EL (cell line): ENCODE measurements at regions not wholly inside any gene's neighbourhood (a gene's known extent, or its start where the extent isn't known, plus 50 kb on each side); places are given as distances from the start of the nearest gene placed in this dataset.

Experiments used
- DNase-seq: peaks from one replicate; pipeline ENCODE4 v3.0.0-alpha.2; 2016

DNA sequence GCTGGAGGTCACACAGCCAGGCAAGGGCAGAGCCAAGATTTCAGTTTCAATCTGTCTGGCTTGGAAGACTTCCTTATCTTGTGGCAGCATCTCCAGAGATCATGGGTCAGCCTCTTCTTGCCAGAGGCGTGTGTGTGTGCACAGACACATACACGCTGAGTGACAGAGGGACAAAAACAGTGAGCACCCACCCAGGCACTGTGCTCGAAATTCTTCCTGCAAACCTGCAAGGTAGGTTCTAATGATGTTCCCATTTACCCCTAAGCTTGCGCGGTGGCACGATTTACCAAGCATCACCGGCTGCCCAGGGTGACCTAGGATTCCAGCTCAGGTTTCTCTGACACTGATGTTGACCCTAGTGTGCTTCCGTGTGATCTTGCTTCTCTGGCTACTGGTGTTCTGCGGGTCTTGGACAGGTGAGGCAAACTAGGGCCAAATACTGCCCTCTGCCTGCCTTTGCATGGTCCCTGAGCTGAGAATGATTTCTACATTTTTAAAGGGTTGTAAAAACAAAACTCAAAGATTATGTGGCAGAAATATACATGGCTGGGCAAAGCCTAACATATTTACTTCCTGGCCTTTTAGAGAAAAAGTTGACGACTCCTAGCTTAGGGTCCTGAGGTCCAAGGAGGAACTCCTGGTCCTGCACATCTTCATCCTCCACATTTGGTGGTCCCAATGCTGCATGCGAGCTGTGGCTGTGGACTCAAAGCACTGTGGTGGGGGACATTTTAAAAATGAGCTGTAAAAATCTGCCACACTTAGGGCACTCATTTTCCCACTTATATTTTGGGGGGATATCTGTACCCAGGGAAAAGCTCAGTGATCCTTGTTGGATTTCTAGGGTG, 268.5 kb downstream of the RPS24 start:
- DNase-seq, result no peak

- DNase-seq, result no peak
Observed at GRCh38 chr10:78302739-78302988, 269.0 kb downstream of the RPS24 start.

- DNase-seq, result peak; percentile 95
Observed at GRCh38 chr10:78302989-78303854, 269.6 kb downstream of the RPS24 start.

DNA sequence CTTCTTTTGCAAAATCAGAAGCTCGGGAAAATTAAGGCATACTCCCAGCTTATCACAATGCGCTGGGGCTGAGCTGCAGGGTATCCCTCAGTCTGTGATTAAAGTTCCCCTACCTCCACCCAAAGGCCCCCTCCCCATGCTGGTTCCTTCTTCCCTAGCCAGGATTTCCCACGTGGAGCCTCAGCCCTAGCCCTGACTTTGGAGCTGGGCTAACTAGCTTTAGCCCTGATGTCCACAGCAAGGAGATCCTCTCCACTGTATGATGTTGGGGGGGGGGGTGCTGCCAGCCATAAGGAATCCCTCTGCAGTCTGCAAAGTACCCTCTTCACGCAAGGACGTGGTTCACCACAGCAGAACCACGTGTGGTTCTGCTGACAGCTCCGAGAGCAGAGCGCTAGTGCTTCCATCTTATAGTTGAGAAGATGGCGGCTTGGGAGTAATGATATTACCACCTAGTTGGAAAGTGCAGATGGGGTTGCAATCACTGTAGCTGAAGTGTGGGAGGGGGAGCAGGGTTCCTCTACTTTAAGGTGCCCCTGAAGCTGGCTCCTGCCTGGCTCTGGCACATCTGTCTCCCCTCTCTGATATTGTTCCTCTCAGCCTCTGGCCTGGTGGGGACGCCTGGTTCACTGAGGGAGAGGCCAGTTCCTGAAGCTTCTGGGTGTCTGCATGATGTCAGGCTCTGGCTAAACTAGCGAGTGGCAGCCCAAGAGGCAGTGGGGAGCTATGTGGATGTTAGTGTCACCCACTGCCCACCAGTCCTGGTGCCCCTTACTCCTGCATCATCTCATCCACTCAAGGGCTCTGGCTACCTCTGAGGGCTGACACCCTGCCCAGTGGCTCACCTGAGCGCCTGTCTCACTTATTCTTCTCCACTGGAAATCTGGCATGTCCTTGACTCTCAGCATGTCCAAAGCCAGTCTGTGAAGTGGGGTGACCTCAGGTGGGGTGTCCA, 270.7 kb downstream of the RPS24 start:
- no peak for DNase-seq

DNA sequence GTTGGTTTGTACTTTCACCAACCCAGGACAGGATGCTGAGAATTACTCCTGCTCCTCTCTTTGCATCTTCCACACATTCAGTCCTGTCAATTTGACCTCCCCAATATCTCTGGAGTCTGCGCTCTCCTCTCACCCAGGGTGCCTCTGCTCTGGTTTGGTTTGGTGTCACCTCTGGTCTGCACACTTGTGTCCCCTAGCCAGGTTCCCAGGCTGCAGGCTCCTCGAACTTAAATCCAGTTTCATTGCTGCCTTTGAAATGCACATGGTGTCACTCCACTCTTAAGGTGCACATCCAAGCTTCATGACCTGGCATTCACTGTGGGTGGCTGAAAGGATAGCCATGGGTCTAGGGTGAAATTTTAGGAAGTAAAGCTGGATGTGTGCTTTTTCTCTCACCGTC, 271.6 kb downstream of the RPS24 start:
- no peak for DNase-seq

- no peak for DNase-seq
Observed at GRCh38 chr10:78306358-78306757, 272.7 kb downstream of the RPS24 start.

GRCh38 chr10:78307576-78307975, 273.9 kb downstream of the RPS24 start:
- DNase-seq, result no peak

- DNase-seq, result no peak
Observed at GRCh38 chr10:78309536-78310237, 276.0 kb downstream of the RPS24 start.

DNA sequence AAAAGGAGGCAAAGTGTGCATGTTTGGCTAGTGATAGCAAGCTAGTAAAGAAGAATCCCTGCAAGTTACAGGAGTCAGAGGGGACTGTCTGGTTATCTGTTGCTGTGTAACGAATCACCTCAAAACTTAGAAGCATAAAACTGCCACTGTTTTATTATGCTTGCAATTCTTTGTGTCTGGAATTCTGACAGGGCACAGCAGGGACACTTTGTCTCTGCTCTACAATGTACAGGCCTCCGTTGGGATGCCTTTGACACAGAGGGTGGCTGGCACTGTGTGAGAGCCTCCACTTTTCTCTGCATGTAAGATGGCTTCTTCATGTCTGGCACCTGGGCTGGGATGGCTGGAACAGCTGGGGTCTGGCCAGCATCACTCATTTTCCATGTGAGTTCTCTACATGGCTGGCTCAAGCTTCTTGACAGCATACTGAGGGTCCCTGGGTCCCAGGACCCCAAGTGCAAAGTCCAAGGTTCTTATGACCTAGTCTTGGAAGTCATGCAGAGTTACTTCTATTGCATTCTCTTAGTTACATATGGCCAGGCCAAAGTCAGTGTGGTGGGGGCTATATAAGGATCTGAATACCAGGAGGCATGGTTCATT, 276.9 kb downstream of the RPS24 start:
- DNase-seq, result no peak

GRCh38 chr10:78312197-78313047, 278.8 kb downstream of the RPS24 start:
- no peak for DNase-seq

DNA sequence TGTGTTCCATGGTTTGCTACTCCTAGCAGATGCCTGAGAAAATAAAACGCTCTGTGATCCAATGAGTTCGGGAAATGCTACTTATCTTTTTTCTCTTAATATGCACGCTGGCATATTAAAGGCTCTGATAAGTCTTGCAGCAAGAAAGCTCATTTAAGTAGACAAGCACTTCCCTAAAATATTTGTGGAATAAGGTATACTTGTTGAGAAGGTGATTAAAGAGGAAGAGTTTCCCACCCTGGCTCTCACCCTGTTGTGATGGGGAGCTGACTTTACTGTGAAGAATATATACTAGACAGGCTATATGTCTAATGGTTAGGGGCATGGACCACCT, 279.4 kb downstream of the RPS24 start:
- no peak for DNase-seq

DNA sequence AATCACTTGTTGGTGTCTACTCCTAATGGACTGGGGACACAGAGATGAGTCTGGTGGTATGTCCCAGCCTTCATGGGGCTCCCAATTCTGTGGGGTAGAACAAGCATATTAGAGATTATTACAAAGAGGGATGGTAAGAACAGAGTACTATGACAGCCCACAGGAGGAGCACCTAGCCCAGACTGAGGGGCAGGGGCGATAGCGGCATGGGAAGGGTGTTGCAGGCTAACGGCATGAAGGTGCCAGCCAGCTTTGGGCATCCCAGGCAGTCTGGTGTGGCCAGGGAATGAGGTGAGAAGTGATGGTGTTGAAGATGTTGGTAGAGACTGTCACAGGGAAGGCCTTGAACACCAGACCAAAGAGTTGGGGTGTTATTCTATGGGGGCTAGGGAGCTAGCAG, 280.0 kb downstream of the RPS24 start:
- no peak for DNase-seq

DNA sequence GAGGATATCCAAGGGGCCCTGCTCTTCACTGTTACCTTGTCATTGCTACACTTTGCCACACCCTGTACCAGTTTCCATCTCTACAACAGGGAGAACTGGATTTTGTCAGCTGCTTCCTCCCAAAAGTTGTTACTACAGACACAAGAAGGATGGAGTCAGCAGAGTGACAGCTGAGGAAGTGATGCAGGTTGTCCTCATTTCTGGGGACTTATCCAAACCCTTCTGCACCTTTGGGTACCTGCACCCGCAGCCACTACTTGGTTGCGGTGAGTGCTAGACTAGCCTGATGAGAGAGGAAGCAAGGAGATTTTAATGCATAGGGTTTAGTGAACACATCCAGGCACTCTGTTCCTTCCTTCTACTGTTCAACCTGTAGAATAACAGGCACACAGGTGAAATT, 281.0 kb downstream of the RPS24 start:
- DNase-seq, result no peak

- DNase-seq, result peak; percentile 82
Observed at GRCh38 chr10:78316451-78316931, 282.8 kb downstream of the RPS24 start.

GRCh38 chr10:78318305-78318704, 284.6 kb downstream of the RPS24 start:
- DNase-seq, result no peak

- no peak for DNase-seq
Observed at GRCh38 chr10:78319371-78319770, 285.7 kb downstream of the RPS24 start.

GRCh38 chr10:78319841-78320240, 286.2 kb downstream of the RPS24 start:
- no peak for DNase-seq

- no peak for DNase-seq
Observed at GRCh38 chr10:78320506-78320905, 286.8 kb downstream of the RPS24 start.

DNA sequence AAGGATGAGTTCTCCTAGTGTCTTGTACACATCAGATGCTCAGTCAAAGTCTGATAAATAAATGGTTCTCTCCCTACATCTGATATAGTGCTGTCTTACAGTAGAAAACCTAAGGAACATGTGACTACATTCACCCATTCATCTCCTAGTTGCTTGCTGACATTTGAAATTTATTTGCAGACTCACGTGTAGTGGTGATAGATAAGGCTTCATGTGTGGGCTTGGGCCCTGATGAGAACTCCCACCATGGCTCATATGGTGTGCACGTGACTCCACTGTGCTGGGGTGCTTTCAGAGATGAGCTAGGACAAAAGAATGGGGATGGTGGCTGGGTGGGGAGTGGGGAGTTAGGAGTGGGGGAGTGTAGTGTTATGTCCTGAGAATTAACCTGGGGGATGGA, 287.3 kb downstream of the RPS24 start:
- DNase-seq, result no peak

GRCh38 chr10:78321500-78321899, 287.8 kb downstream of the RPS24 start:
- DNase-seq, result no peak

GRCh38 chr10:78326372-78326771, 292.7 kb downstream of the RPS24 start:
- no peak for DNase-seq
